HT1080 (cell line): ENCODE measurements at regions not wholly inside any gene's neighbourhood (a gene's known extent, or its start where the extent isn't known, plus 50 kb on each side); places are given as distances from the start of the nearest gene placed in this dataset.

ENCODE experiments used
- DNase-seq: peaks from one replicate; pipeline ENCODE4 v3.0.0-alpha.2; 2015; ENCODE audit warnings: low read depth

DNA sequence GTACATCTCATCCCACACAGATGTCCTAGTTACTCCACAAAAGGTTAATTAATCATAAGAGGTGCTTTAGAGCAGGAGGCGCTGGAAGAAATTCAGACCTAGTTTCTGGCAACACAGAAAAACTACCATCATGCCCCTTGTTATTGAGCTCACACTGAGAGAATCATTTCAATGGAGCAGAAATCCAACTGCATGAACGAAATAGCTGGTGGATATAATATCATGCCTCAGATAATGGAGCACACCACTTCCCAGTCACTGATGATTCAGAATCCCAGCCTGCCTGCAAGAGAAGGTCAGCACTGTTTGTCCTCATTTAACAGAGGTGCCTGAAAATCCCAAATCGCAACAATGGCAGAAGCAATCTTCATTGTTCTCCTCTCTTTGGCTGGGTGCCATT is 125.8 kb upstream of the CREB1 start:
- no peak for DNase-seq

- no peak for DNase-seq
Observed at GRCh38 chr2:207405150-207405549, 124.6 kb upstream of the CREB1 start.

- no peak for DNase-seq
Observed at GRCh38 chr2:207408086-207408794, 121.5 kb upstream of the CREB1 start.

DNA sequence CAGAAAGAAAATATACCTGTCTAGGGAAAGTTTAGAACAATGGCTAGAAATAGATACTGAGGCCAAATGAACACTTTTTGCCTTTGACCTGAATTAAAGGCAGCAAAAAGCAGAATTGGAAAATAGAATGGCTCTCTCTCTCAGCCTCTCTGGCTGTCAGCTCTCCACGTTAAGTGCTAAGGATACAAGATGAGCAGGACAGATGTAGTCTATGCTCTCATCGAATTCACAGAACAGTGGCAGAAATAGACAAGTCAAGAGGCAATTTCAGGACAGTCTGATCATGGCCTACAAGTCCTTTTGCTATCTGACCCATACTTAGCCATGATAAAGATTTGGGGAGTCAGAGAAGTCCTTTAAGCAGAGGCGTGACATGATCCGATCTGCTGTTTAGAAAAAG is 120.2 kb upstream of the CREB1 start:
- DNase-seq: no peak

- no peak for DNase-seq
Observed at GRCh38 chr2:207412787-207413310, 116.9 kb upstream of the CREB1 start.

DNA sequence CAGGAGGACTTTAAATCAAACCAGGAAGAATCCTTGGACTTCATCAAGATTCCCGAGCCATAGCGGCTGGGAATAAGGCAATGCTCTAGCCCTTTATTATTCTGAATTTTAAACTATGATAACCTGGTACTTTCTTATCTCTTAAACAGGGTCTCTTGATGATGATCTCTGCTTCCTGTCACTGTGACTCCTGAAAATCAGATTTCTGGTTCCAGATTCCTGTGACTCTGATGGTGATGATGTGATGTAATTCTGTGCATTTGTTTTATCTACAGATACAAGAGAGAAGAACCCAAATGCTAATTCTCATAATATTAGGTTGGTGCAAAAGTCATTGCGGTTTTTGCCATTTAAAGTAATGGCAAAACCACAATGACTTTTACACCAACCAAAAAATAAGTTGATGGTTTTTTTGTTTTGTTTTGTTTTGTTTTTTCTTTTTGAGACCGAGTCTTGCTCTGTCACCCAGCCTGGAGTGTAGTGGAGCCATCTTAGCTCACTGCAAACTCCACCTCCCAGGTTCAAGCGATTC is 116.3 kb upstream of the CREB1 start:
- no peak for DNase-seq

GRCh38 chr2:207416111-207416510 is 113.7 kb upstream of the CREB1 start:
- no peak for DNase-seq

GRCh38 chr2:207416900-207417299 is 112.9 kb upstream of the CREB1 start:
- DNase-seq: no peak

DNA sequence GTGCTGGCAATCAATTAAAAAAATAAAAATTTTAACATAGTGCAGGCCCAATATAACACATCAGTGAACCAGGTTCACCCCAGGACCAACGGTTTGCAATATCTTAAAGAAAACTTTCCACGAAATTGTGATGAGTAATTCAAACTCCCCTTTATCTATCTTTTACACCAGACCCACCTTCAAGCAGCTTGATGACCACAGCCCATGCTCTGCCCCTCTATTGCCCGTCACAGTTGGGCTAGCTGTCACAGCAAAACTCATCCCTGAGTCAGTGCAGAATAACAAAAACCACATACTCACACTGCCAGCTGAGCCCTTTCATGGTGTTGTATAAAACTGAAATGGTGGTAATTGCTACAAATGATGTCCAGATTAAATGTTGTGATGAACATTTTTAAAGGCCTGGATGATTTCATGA is 112.5 kb upstream of the CREB1 start:
- DNase-seq: peak; percentile 69

GRCh38 chr2:207418419-207418818 is 111.3 kb upstream of the CREB1 start:
- no peak for DNase-seq

DNA sequence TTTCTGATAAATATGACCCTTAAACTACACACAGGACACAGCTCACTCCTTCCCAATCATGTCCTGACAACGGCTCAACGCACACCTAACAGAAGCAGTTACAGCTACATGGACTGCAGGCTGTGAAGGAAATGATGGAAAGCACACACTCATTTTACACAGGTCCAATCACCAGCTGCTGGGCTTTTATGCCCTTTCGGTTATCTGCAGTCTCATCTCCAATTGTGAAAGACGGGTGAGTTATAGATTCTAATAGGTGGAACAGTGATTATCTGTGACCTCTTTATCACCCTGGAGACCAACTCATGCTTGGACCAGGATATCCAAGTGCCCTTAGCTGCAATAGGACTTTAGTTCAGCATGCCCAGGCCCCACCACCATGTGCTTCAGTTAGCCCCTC is 110.4 kb upstream of the CREB1 start:
- DNase-seq: no peak

GRCh38 chr2:207421671-207422070 is 108.1 kb upstream of the CREB1 start:
- DNase-seq: no peak

GRCh38 chr2:207422380-207422779 is 107.4 kb upstream of the CREB1 start:
- no peak for DNase-seq

DNA sequence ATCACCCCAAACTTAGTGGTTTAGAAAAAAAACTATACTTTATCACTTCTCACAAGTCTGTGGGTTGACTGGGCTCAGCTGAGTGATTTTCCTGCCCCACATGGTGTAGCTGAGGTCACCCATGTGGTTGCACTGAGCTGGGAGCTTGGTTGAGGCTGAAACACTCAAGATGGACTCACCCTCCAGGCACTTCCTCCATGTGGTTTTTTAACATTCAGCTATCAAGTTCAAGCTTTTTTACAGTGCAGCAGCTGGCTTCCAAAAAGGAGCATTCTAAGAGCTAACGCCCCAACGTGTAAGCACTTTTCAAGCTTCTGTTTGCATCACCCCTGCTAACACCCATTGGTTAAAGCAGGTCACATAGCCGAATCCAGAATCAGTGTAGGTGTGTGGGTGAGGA is 105.9 kb upstream of the CREB1 start:
- DNase-seq: peak; percentile 97

DNA sequence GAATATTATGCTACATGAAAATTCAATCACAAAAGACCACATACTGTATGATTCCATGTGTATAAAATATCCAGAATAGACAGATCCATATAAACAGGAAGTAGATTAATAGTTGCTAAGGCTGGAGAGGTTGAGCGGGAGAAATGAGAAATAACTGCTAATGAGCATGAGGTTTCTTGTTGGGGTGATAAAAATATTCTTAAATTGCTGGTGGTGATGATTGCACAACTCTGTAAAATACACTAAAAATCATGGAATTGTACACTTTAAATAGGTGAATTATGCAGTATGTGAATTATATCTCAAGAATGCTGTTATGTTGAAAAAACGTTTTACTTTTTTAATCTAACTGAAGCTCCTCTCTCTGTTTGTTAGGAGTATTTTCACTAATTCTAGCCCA is 101.8 kb upstream of the CREB1 start:
- DNase-seq: no peak

- no peak for DNase-seq
Observed at GRCh38 chr2:207428573-207428972, 101.2 kb upstream of the CREB1 start.

DNA sequence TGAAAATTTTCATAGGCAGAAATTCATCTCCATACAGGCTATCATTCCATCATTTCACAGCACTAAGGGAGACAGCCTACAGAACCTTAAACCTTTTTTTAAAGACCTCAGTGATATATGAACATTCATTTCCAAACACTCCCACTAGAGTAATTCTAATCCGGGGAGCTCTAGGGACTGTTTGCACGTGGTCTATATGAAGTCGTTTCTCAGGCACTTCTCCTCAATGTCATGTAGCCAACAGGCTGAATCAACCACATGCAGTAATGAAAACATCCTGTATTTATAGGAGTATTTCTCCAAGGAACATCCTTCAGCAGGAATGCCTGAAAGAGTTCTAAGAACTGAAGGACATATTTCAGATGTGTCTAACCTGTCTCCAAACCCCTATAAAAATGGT is 97.3 kb upstream of the CREB1 start:
- DNase-seq: peak; percentile 52

DNA sequence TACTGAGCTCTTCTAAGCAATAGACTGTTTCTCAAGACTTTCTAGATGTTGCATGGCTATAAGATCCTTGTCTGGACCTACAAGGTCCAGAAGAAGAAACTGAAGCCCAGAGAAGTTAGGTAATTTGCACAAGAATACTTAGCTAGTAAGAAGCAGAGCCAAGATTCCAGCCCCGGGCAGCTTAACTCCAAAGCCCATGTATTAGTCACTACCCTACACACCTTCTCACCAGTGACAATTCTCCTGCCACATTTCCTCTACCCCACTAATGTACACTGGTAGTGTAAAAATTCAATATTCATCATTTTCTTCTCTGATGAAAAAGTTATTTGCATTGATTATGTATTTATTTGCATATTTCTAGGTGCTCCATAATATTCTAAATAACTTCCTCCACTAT is 95.5 kb upstream of the CREB1 start:
- DNase-seq: peak; percentile 18

- DNase-seq: no peak
Observed at GRCh38 chr2:207434899-207435465, 94.8 kb upstream of the CREB1 start.

DNA sequence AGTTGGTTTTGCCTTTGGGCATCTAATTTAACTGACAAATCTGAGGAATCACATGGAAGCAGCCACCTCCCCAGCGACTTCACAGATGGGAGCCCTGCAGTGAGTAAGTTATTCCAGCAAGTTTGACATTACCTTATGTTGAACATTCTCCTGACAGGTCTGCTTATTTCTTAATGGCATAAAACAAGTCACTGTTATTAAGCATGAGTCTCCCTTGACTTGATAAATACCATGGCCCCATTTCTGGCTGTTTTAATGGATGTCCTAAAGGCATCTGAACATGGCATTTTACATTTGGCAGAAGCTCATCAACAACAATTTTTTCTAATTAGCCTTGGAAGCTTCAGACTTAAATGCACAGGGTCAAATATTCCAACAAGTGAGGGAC is 92.6 kb upstream of the CREB1 start:
- no peak for DNase-seq

DNA sequence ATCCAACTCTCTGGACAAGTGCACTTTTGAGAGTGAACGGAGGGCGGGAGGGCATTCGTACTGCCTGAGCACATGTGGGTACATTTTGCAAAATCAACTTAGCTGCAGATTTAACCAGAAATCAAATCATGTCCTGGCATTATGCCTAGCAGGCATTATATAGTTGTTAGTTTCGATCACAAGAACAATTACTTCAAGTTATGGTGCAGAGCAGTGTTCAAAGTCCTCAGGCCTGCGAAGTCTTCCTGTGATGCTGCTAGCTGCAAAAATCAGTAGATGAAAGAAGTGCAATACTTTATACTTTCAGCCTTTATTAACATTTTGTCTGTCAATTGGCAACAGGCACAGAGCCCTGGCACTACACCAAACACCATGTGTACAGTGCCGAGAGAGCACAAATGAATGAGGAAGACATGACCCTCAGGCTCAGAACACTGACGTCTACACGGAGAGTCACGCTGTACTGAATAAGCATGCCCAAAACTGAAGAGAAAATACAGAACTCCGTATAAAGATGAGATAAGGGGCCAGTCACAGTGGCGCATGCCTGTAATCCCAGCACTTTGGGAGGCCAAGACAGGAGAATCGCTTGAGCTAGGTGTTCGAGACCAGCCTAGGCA is 92.1 kb upstream of the CREB1 start:
- no peak for DNase-seq

DNA sequence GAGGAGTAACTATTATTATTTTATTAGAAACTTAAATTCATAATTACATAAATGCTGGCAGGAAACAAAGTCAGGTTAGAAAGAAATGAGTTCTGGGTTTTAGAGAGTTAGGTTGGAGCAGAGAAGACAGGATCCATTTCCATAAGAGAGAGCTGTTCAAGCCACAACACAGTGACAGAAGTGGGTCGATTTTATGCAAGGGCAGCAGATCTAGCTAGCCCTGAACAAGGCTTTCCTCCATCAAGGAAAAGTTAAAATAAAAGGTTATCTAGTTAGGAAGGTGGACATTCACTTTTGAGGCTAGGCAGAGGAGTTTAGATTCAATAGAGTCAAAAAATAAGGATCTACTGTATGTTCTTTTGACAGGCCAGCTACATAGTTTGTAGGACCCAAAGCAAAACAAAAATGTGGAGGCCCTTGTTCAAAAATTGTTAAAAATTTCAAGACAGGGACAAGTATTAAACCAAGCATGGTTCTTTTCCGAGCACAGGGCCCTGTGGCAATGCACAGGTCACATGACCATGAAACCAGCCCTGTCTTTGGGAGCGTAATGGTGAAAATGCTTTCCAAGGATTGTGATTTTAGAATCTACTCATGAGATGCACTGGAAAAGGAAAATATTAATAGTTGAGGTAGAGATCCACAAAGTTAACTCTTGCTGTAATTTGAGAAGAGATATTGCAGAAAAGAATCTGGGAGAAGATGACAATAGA is 91.2 kb upstream of the CREB1 start:
- no peak for DNase-seq
